Astrocyte of the cerebellum (primary cell): ENCODE measurements at regions not wholly inside any gene's neighbourhood (a gene's known extent, or its start where the extent isn't known, plus 50 kb on each side); places are given as distances from the start of the nearest gene placed in this dataset.

Source experiments
- DNase-seq: peaks from one replicate; pipeline ENCODE4 v3.0.0-alpha.2; 2011; ENCODE audit warnings: low read depth
- H3K4me3 ChIP-seq: 2 replicates; pipeline ENCODE4 v1.5.1; 2011; ENCODE audit warnings: mild to moderate bottlenecking, low read depth, low read length, moderate library complexity
- in situ Hi-C: cut with HindIII; loops from 2 replicates; pipeline ENCODE4 v1.10.0; 2017; ENCODE audit warnings: low sequenced_read_pairs
- TF ChIP-seq, protein P1 (sequence below): IDR thresholded peaks from 2 replicates; pipeline ENCODE4 v1.5.1; 2012; ENCODE audit warnings: low read length, low read depth, moderate library complexity, mild to moderate bottlenecking; ENCODE audit errors: missing control alignments

DNA sequence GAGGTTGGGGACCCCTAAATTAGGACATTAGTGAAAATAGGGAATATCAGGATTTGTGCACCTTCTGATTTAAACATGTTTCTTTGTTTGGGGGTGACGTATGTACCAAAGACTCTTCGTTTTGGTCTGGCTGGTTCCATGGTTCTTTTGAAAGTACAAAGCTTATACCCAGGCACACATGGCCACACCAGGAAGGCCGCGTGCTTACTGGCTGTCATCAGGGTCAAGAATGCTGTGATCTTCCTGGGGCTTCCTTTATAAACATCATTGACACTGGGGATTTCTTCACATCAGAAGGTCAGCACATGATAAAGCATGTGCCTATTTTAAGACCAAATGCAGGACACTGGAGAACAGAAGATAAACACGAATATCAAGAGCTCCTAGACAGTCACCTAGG lies 230.6 kb upstream of the ID2 start:
- TF ChIP-seq, protein P1, sequence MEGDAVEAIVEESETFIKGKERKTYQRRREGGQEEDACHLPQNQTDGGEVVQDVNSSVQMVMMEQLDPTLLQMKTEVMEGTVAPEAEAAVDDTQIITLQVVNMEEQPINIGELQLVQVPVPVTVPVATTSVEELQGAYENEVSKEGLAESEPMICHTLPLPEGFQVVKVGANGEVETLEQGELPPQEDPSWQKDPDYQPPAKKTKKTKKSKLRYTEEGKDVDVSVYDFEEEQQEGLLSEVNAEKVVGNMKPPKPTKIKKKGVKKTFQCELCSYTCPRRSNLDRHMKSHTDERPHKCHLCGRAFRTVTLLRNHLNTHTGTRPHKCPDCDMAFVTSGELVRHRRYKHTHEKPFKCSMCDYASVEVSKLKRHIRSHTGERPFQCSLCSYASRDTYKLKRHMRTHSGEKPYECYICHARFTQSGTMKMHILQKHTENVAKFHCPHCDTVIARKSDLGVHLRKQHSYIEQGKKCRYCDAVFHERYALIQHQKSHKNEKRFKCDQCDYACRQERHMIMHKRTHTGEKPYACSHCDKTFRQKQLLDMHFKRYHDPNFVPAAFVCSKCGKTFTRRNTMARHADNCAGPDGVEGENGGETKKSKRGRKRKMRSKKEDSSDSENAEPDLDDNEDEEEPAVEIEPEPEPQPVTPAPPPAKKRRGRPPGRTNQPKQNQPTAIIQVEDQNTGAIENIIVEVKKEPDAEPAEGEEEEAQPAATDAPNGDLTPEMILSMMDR: no peak
- DNase-seq: no peak
- no peak overlapping the region for H3K4me3 ChIP-seq
- in situ Hi-C loops: no loop called here

- no peak overlapping the region for H3K4me3 ChIP-seq
- in situ Hi-C loops: no loop called here
- TF ChIP-seq, protein P1: no peak
- DNase-seq: no peak
These were observed 229.6 kb upstream of the ID2 start for GRCh38 chr2:8452296-8452695.

DNA sequence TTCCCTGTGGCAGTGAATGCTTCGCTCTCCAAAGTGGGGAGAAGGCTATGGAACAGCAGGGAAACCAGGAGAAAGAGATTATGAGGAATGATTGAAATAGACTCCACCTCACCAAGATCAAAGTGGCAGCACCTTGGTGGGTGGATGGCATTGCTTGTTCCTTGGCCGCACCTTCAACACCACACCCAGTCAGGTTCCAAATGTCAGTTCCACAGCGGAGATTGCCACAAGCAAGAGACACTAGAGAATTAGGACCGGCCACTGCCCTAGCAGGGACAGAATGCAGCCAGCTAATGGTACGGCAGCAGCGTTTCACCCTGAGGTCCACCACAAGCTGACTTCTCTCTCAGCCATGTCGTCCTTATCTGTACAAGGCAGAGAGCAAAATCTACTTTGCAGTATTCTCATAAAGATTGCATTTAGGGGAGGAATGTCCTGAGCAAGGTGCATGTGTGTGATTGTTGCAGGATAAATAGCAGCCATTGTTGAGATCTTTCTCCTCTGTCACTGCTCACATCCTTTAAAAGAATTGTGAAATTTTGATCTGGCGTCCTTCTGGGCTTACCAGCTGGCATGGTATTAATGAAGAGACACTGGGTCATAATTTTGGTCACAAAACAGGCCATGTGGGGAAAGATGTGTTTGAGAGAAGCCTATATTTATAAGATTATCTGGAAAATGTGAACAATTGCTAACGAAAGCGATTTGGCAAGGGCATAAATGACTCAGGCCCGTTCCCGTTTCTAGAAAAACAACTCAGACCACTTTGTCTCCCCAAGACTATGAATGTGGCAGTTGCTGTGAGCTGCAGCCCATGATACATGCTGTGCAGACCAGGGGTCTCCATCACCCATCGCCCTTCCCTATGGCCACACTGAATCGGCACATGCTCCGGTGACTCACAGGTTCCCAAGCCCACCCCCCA lies 228.6 kb upstream of the ID2 start:
- in situ Hi-C loops: no loop called here
- no peak for DNase-seq
- H3K4me3 ChIP-seq: no peak overlapping the region
- TF ChIP-seq, protein P1: no peak

DNA sequence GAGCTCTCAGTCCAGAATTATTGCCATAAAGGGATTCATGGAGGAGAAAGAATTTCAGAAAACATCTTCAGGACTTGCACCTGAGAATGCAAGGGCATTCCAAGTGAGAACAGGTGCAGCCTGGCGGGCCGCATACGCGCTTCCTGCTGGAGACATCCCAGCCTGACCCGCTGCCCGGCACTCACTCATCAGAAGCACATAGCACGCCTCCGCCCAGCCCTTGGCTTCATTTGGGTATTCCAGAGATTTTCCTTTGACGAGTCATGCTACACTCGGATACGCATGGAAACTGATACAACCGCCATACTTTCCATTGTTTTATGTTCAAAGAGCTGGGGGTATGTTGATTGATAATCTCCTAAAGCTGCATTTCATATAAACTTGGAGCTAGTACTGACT lies 228.0 kb upstream of the ID2 start:
- no peak overlapping the region for H3K4me3 ChIP-seq
- DNase-seq: peak; percentile 16
- TF ChIP-seq, protein P1: no peak
- in situ Hi-C loops: no loop called here

DNA sequence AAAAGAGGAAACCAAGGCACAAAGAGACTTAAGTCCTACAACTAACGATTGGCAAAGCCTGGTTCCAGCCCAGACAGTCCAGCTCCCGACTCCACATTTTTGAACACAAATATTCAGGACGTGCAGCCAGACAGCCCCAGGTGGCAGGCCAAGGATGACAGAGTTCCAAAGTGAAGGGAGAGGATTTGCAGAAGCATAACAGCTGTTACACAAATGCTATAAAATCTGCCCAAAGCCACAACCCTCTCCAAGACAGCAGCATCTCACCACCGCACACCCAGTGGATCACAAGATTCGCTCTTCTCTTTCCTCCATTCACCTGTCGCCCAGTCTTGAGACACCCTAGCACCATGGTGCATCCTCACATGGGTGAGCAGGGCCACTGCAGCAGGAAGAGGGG lies 227.1 kb upstream of the ID2 start:
- no peak for DNase-seq
- TF ChIP-seq, protein P1: no peak
- H3K4me3 ChIP-seq: no peak overlapping the region
- in situ Hi-C loops: no loop called here

DNA sequence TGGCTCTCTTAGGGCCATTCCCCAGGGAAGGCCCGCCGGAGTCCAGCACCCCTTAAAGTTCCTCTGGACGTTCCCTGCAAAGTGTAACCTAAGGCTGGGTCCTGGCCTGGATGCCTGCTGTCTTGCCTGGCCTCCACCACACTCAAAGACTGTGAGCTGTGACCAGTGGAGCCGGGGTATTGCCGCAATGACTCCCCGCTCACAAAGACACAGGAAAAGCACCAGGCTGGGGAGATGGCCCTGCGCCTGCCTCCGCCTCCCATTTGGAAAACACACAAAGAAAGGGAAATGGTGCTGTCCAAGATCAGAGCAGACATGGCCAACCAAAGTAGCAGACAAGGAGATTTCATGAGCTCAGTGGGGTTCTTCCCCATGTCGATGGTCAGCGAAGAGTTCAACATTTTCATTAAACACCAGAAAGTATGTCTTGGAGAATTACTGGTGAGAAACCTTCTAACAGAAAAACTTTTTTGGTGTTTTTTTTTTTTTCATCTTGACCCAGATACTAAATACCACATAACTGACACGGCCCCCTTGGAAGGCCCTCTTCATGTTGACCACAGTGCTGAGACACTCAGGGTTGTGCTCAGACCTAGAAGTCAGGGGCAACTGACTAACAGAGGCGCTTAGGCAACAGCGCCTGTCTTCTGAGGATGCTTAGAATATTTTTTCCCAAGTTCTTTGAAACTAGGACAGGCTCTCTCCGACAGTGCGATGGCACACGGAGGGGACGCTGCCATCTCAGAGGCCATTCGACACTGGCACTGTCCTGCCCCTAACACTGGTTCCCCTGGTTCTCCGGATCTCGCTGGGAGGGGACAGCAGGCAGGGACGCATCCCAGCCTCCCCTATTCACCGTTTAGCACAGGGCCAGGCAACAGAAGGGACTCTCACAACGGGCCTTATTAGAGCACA lies 226.4 kb upstream of the ID2 start:
- TF ChIP-seq, protein P1: no peak
- H3K4me3 ChIP-seq: no peak overlapping the region
- in situ Hi-C loops: no loop called here
- no peak for DNase-seq
